SH-SY5Y (cell line): ENCODE measurements at regions not wholly inside any gene's neighbourhood (a gene's known extent, or its start where the extent isn't known, plus 50 kb on each side); places are given as distances from the start of the nearest gene placed in this dataset.

Source experiments
- GATA2 ChIP-seq: IDR thresholded peaks from 2 replicates; pipeline ENCODE4 v1.6.1; 2011; ENCODE audit warnings: mild to moderate bottlenecking, low read depth, low read length
- GATA3 ChIP-seq: IDR thresholded peaks from 2 replicates; pipeline ENCODE4 v1.6.1; 2011; ENCODE audit warnings: low read depth, mild to moderate bottlenecking, low read length, moderate library complexity

- no peak for TF ChIP-seq GATA2
- TF ChIP-seq GATA3, result no peak
Measured at GRCh38 chr18:78899241-78899640, 80.4 kb upstream of the SALL3 start.

GRCh38 chr18:78900938-78901909 is 78.4 kb upstream of the SALL3 start:
- no peak for TF ChIP-seq GATA3
- no peak for TF ChIP-seq GATA2

- TF ChIP-seq GATA3 (no peak), GATA2 (no peak)
Measured at GRCh38 chr18:78901923-78902794, 77.5 kb upstream of the SALL3 start.

- no peak for TF ChIP-seq GATA2
- TF ChIP-seq GATA3, result no peak
Measured at GRCh38 chr18:78902795-78903435, 76.7 kb upstream of the SALL3 start.

- TF ChIP-seq GATA2 (no peak), GATA3 (no peak)
Measured at GRCh38 chr18:78903436-78904178, 76.0 kb upstream of the SALL3 start.

GRCh38 chr18:78904179-78904531 is 75.5 kb upstream of the SALL3 start:
- no peak for TF ChIP-seq GATA2
- no peak for TF ChIP-seq GATA3

- TF ChIP-seq GATA3, result no peak
- no peak for TF ChIP-seq GATA2
Measured at GRCh38 chr18:78905334-78905733, 74.3 kb upstream of the SALL3 start.

GRCh38 chr18:78906066-78906465 is 73.6 kb upstream of the SALL3 start:
- TF ChIP-seq GATA2, result no peak
- no peak for TF ChIP-seq GATA3

- TF ChIP-seq GATA3, result no peak
- no peak for TF ChIP-seq GATA2
Measured at GRCh38 chr18:78908462-78909260, 71.0 kb upstream of the SALL3 start.

GRCh38 chr18:78911751-78912283 is 67.8 kb upstream of the SALL3 start:
- TF ChIP-seq GATA3 (no peak), GATA2 (no peak)

- TF ChIP-seq GATA3 (no peak), GATA2 (no peak)
Measured at GRCh38 chr18:78912336-78912735, 67.3 kb upstream of the SALL3 start.

- TF ChIP-seq GATA3, result no peak
- TF ChIP-seq GATA2, result no peak
Measured at GRCh38 chr18:78912844-78913243, 66.8 kb upstream of the SALL3 start.
